Vagina (tissue), 2 donors: ENCODE measurements at regions not wholly inside any gene's neighbourhood (a gene's known extent, or its start where the extent isn't known, plus 50 kb on each side); places are given as distances from the start of the nearest gene placed in this dataset.

ENCODE experiments used
- DNase-seq, 2 donors: peaks; one replicate each; pipeline ENCODE4 v3.0.0-alpha.2; 2017; ENCODE audit errors: extremely low spot score in 2 of 2
- H3K27ac ChIP-seq: fragments of 200-600 bp; sonication (generic); one replicate; pipeline ENCODE4 v1.5.1; 2019
- H3K27me3 ChIP-seq: fragments of 200-600 bp; sonication (generic); one replicate; pipeline ENCODE4 v1.5.1; 2019
- H3K36me3 ChIP-seq, 2 donors: fragments of 200-600 bp; sonication (generic); one replicate each; pipeline ENCODE4 v1.5.1; 2017 to 2019
- H3K4me1 ChIP-seq: fragments of 200-600 bp; sonication (generic); one replicate; pipeline ENCODE4 v1.5.1; 2019
- H3K4me3 ChIP-seq, 2 donors: fragments of 200-600 bp; sonication (generic); 1 replicate in 1 of 2; 2 replicates in 1 of 2; pipeline ENCODE4 v1.5.1; 2016 to 2019
- H3K9me3 ChIP-seq: fragments of 200-600 bp; sonication (generic); one replicate; pipeline ENCODE4 v1.5.1; 2019
- CTCF ChIP-seq, 3 experiments: fragments of 450-650 bp in 2 of 3; fragments of 200-600 bp in 1 of 3; sonication (generic) in 1 of 3; IDR thresholded peaks; one replicate each; pipeline ENCODE4 v1.5.1; 2017 to 2019; ENCODE audit warnings: antibody characterized with exemption in 3 of 3, mild to moderate bottlenecking in 2 of 3, moderate library complexity in 2 of 3
- POLR2A ChIP-seq, 2 donors: fragments of 450-650 bp; IDR thresholded peaks; one replicate each; pipeline ENCODE4 v1.6.1; 2017; ENCODE audit warnings: antibody characterized with exemption in 2 of 2, mild to moderate bottlenecking in 2 of 2, moderate library complexity in 2 of 2
- POLR2AphosphoS5 ChIP-seq, 2 donors: sonication (generic); formaldehyde crosslinking; IDR thresholded peaks; one replicate each; pipeline ENCODE4 v1.9.0; 2017; ENCODE audit warnings: antibody characterized with exemption in 2 of 2, mild to moderate bottlenecking in 2 of 2, low read depth in 1 of 2; ENCODE audit not compliant: insufficient read depth in 1 of 2
- intact Hi-C: fragments of 100-400 bp; cut with DNase I; formaldehyde crosslinking; loops from one replicate; pipeline ENCODE4 v1.15.1; 2023

- peaks cover 24% of the 10 kb centered on the region for H3K4me1 ChIP-seq
- H3K27ac ChIP-seq = no peak overlapping the region
- no peak overlapping the region for H3K4me3 ChIP-seq
- intact Hi-C loops = no loop called here
- DNase-seq = no peak
- no peaks in the 10 kb centered on the region for H3K36me3 ChIP-seq
- no peaks in the 10 kb centered on the region for H3K9me3 ChIP-seq
- no peaks in the 10 kb centered on the region for H3K27me3 ChIP-seq
- TF ChIP-seq POLR2AphosphoS5 (IDR thresholded peaks at IDR 0.05; ENCODE audit: insufficient read depth in 1 of 2, low read depth in 1 of 2) (no peak), CTCF (IDR thresholded peaks at IDR 0.05) (no peak), POLR2A (IDR thresholded peaks at IDR 0.05) (no peak)
Measured at GRCh38 chr17:31598921-31599571, 207.6 kb downstream of the RAB11FIP4 start.

GRCh38 chr17:31598399-31598782, 206.9 kb downstream of the RAB11FIP4 start:
- intact Hi-C loops = no loop called here
- DNase-seq = no peak
- TF ChIP-seq CTCF (IDR thresholded peaks at IDR 0.05) (no peak), POLR2A (IDR thresholded peaks at IDR 0.05) (no peak), POLR2AphosphoS5 (IDR thresholded peaks at IDR 0.05; ENCODE audit: insufficient read depth in 1 of 2, low read depth in 1 of 2) (no peak)
- H3K4me3 ChIP-seq = no peak overlapping the region
- peaks cover 24% of the 10 kb centered on the region for H3K4me1 ChIP-seq
- no peaks in the 10 kb centered on the region for H3K9me3 ChIP-seq
- no peak overlapping the region for H3K27ac ChIP-seq
- H3K27me3 ChIP-seq = no peaks in the 10 kb centered on the region
- no peaks in the 10 kb centered on the region for H3K36me3 ChIP-seq

- H3K9me3 ChIP-seq = no peaks in the 10 kb centered on the region
- no peaks in the 10 kb centered on the region for H3K36me3 ChIP-seq
- H3K4me3 ChIP-seq = no peak overlapping the region
- DNase-seq = no peak
- TF ChIP-seq POLR2A (IDR thresholded peaks at IDR 0.05) (no peak), POLR2AphosphoS5 (IDR thresholded peaks at IDR 0.05; ENCODE audit: insufficient read depth in 1 of 2, low read depth in 1 of 2) (no peak), CTCF (IDR thresholded peaks at IDR 0.05) (no peak)
- H3K4me1 ChIP-seq = peaks cover 24% of the 10 kb centered on the region
- intact Hi-C loops = no loop called here
- H3K27me3 ChIP-seq = no peaks in the 10 kb centered on the region
- no peak overlapping the region for H3K27ac ChIP-seq
Measured at GRCh38 chr17:31597646-31598398, 206.3 kb downstream of the RAB11FIP4 start.

- intact Hi-C loops = no loop called here
Measured at GRCh38 chr17:31596382-31597323, 205.2 kb downstream of the RAB11FIP4 start.

More at GRCh38 chr17:31596382-31597323, 205.2 kb downstream of the RAB11FIP4 start:
- Histone ChIP-seq H3K9me3 (no peaks in the 10 kb centered on the region), H3K4me3 (no peak overlapping the region), H3K4me1 (peaks cover 24% of the 10 kb centered on the region), H3K36me3 (no peaks in the 10 kb centered on the region), H3K27me3 (no peaks in the 10 kb centered on the region), H3K27ac (peak overlapping the region; percentile 40)
- DNase-seq = peak in 1 of 2 donors; percentile 83
- TF ChIP-seq CTCF (IDR thresholded peaks at IDR 0.05) (no peak), POLR2A (IDR thresholded peaks at IDR 0.05) (no peak), POLR2AphosphoS5 (IDR thresholded peaks at IDR 0.05; ENCODE audit: insufficient read depth in 1 of 2, low read depth in 1 of 2) (peak; percentile 81 to 82)
